Upper lobe of left lung (tissue), 4 donors: ENCODE measurements at regions not wholly inside any gene's neighbourhood (a gene's known extent, or its start where the extent isn't known, plus 50 kb on each side); places are given as distances from the start of the nearest gene placed in this dataset.

ENCODE experiments used
- CTCF ChIP-seq, 6 experiments: fragments of 450-650 bp in 4 of 6; fragments of 200-600 bp in 2 of 6; sonication (generic) in 2 of 6; IDR thresholded peaks; one replicate each; pipeline ENCODE4 v1.5.1; 2016 to 2019; ENCODE audit warnings: antibody characterized with exemption in 6 of 6
- POLR2A ChIP-seq, 4 donors: fragments of 450-650 bp; IDR thresholded peaks; one replicate each; pipeline ENCODE4 v1.5.1; 2016 to 2017; ENCODE audit warnings: antibody characterized with exemption in 4 of 4, mild to moderate bottlenecking in 2 of 4

- TF ChIP-seq POLR2A (IDR thresholded peaks at IDR 0.05) (no peak), CTCF (IDR thresholded peaks at IDR 0.05) (no peak)
These were observed 243.3 kb downstream of the ZNF621 start for GRCh38 chr3:40768046-40768445.
